ENCODE measurements at regions not wholly inside any gene's neighbourhood (a gene's known extent, or its start where the extent isn't known, plus 50 kb on each side); places are given as distances from the start of the nearest gene placed in this dataset.

GRCh38 chr16:13611596-13611995 is 308.4 kb upstream of the ERCC4 start:
- TF ChIP-seq POLR2A (IDR thresholded peaks at IDR 0.05) (no peak), CTCF (IDR thresholded peaks at IDR 0.05) (no peak)
- intact Hi-C loops (cut with DNase I; ENCODE audit: low total_unique reads), result no loop called here
- Histone ChIP-seq H3K27ac (no peak overlapping the region), H3K36me3 (no peaks in the 10 kb centered on the region), H3K4me3 (no peak overlapping the region), H3K4me1 (no peaks in the 10 kb centered on the region), H3K27me3 (no peaks in the 10 kb centered on the region), H3K9me3 (no peaks in the 10 kb centered on the region)
- DNase-seq, result no peak

GRCh38 chr16:13612623-13613022 is 307.3 kb upstream of the ERCC4 start:
- Histone ChIP-seq H3K27ac (no peak overlapping the region), H3K9me3 (no peaks in the 10 kb centered on the region), H3K27me3 (no peaks in the 10 kb centered on the region), H3K4me1 (no peaks in the 10 kb centered on the region), H3K4me3 (no peak overlapping the region), H3K36me3 (no peaks in the 10 kb centered on the region)
- TF ChIP-seq CTCF (IDR thresholded peaks at IDR 0.05) (no peak), POLR2A (IDR thresholded peaks at IDR 0.05) (no peak)
- intact Hi-C loops (cut with DNase I; ENCODE audit: low total_unique reads), result no loop called here
- no peak for DNase-seq

- Histone ChIP-seq H3K27me3 (no peaks in the 10 kb centered on the region), H3K4me3 (no peak overlapping the region), H3K4me1 (no peaks in the 10 kb centered on the region), H3K27ac (no peak overlapping the region), H3K9me3 (no peaks in the 10 kb centered on the region), H3K36me3 (no peaks in the 10 kb centered on the region)
- TF ChIP-seq POLR2A (IDR thresholded peaks at IDR 0.05) (no peak), CTCF (IDR thresholded peaks at IDR 0.05) (no peak)
- no peak for DNase-seq
- intact Hi-C loops (cut with DNase I; ENCODE audit: low total_unique reads), result no loop called here
Observed at GRCh38 chr16:13613165-13613564, 306.8 kb upstream of the ERCC4 start.

- intact Hi-C loops (cut with DNase I; ENCODE audit: low total_unique reads), result no loop called here
- Histone ChIP-seq H3K4me1 (no peaks in the 10 kb centered on the region), H3K36me3 (no peaks in the 10 kb centered on the region)
Observed at GRCh38 chr16:13621639-13622038, 298.3 kb upstream of the ERCC4 start.

GRCh38 chr16:13628156-13628555 is 291.8 kb upstream of the ERCC4 start:
- DNase-seq, result no peak
- H3K4me1 ChIP-seq, result no peaks in the 10 kb centered on the region
- intact Hi-C loops (cut with DNase I; ENCODE audit: low total_unique reads), result no loop called here
- H3K27ac ChIP-seq, result no peak overlapping the region
- no peaks in the 10 kb centered on the region for H3K9me3 ChIP-seq
- no peak for TF ChIP-seq POLR2A (IDR thresholded peaks at IDR 0.05)
- no peak for TF ChIP-seq CTCF (IDR thresholded peaks at IDR 0.05)
- H3K4me3 ChIP-seq, result no peak overlapping the region
- no peaks in the 10 kb centered on the region for H3K36me3 ChIP-seq
- H3K27me3 ChIP-seq, result no peaks in the 10 kb centered on the region

More at GRCh38 chr16:13621639-13622038, 298.3 kb upstream of the ERCC4 start:
- Histone ChIP-seq H3K27me3 (no peaks in the 10 kb centered on the region), H3K4me3 (no peak overlapping the region), H3K27ac (no peak overlapping the region), H3K9me3 (no peaks in the 10 kb centered on the region)
- no peak for TF ChIP-seq CTCF (IDR thresholded peaks at IDR 0.05)
- no peak for DNase-seq
